ENCODE measurements at regions not wholly inside any gene's neighbourhood (a gene's known extent, or its start where the extent isn't known, plus 50 kb on each side); places are given as distances from the start of the nearest gene placed in this dataset.

GRCh38 chr10:121036431-121036830 lies 185.3 kb downstream of the WDR11 start:
- no peak for TF ChIP-seq CTCF (IDR thresholded peaks at IDR 0.05 in 8 of 11, conservative IDR thresholded peaks at IDR 0.05 in 3 of 11)
- TF ChIP-seq POLR2A (IDR thresholded peaks at IDR 0.05) = no peak
